ENCODE measurements at regions not wholly inside any gene's neighbourhood (a gene's known extent, or its start where the extent isn't known, plus 50 kb on each side); places are given as distances from the start of the nearest gene placed in this dataset.

DNA sequence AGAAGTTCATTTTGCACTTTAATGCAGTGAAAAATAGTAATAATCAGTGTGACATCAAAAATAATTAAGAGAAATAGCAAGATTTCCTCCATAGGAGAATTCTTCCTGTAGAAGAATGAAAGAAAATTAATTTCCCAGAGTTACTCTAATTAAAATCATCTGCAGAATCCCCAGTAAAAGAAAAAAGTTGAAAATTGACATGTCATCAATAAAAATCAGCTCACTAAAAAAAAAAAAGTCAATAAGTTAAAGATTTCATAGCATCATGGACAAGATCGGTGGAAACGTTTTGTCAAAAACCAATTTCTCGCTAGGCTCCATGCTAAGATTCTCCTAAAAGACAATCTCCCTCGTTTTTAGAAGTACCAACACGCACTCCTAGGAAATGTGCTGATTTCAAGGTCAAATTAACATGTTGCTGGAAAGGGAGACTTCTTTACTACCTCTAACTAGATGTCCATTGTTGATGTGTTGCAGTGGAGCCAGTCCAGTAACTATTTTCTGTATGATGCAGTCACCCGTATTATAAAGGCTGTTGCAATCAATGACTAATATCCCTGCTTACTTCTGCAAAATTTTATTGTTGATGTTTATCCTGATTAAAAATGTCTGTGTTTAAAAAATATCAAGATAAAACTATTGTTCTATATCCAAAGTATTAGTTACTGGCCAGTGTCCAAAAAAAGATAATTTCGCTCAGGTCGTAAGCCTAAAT lies 591.9 kb upstream of the MGMT start:
- ATAC-seq (no peak), DNase-seq (no peak)

DNA sequence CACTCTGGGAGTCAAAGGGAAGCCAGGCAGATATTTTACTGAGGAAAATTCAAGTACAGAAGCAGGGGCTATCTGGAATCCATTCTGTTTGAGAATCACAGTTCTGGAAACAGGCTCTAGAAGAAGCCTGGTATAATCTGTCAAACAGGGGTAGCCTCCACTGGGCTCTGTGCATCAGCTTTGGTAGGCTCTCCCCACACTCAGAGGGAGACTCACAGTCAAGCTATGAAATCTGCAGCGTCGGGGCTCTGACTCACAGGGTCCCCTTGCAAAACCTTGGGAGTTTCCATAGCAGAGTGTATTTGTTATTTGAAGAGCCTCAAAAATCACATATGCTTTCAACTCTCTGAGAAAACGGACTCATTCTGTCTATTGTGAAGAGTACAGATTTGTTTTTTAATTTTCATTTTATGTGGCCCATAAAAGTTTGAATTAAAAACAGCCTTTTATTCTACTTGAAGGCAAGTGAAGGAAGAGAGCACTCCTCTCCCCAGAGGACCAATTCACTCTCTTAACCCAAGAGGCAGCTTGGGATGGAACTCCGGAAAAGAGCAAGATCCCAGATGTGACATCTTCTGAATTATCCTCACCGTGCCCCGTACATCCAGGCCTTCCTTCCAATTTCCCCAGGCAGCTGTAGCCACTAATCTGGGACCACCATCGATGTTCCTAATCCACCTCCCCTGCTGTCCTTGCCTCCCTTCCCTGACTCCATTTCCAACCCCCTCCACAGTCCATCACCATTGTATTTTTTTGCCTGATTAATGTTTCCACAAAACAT lies 590.9 kb upstream of the MGMT start:
- ATAC-seq (peak; percentile 83 to 91), DNase-seq (peak in 2 of 3 donors; percentile 67 to 68)
- H3K9me3 ChIP-seq (ENCODE audit: control insufficient read depth, low read length), result no peaks in the 10 kb centered on the region
- no peak overlapping the region for H3K4me3 ChIP-seq (ENCODE audit: low read length)
- H3K27ac ChIP-seq (ENCODE audit: low read length), result peak overlapping the region; percentile 30
- intact Hi-C loops (cut with DNase I), result no loop called here
- no peaks in the 10 kb centered on the region for H3K4me1 ChIP-seq (ENCODE audit: control insufficient read depth, insufficient read depth, low read length)
- H3K27me3 ChIP-seq (ENCODE audit: control insufficient read depth, insufficient read depth), result no peaks in the 10 kb centered on the region
- WGBS, result 65% methylated on average over 7 of the region's 7 CpGs

More for the DNA sequence above, 591.9 kb upstream of the MGMT start:
- no peak overlapping the region for H3K27ac ChIP-seq (ENCODE audit: low read length)
- no peaks in the 10 kb centered on the region for H3K27me3 ChIP-seq (ENCODE audit: control insufficient read depth, insufficient read depth)
- no peaks in the 10 kb centered on the region for H3K4me1 ChIP-seq (ENCODE audit: control insufficient read depth, insufficient read depth, low read length)
- no peaks in the 10 kb centered on the region for H3K9me3 ChIP-seq (ENCODE audit: control insufficient read depth, low read length)
- WGBS, result 83% methylated on average over 8 of the region's 8 CpGs
- intact Hi-C loops (cut with DNase I), result no loop called here
- H3K4me3 ChIP-seq (ENCODE audit: low read length), result no peak overlapping the region

DNA sequence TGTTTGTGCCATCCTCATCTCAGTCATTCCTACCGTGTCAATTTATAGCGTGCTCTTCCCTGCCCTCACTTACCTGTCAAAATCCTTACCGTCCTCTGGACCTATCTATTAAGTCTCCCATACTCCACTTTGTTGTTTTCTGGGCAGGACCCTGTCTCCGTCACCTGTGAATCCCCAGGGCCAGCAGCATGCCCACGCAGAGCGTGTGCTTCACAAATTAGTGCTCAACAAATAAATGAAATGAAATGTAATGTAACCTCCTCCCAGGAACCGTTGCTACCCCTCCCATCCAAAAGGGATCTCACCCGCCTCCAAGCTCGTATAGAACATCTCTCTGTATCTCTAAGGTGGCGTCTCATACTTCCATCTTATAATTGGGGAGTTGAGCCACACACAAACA lies 589.9 kb upstream of the MGMT start:
- ATAC-seq (no peak), DNase-seq (no peak)
- Histone ChIP-seq H3K27me3 (ENCODE audit: control insufficient read depth, insufficient read depth) (no peaks in the 10 kb centered on the region), H3K27ac (ENCODE audit: low read length) (no peak overlapping the region), H3K4me3 (ENCODE audit: low read length) (no peak overlapping the region), H3K9me3 (ENCODE audit: control insufficient read depth, low read length) (no peaks in the 10 kb centered on the region), H3K4me1 (ENCODE audit: control insufficient read depth, insufficient read depth, low read length) (no peaks in the 10 kb centered on the region)
- intact Hi-C loops (cut with DNase I), result no loop called here
- WGBS, result 85% methylated on average over 10 of the region's 10 CpGs

- H3K27me3 ChIP-seq (ENCODE audit: control insufficient read depth, insufficient read depth), result no peaks in the 10 kb centered on the region
- no peak for ATAC-seq
- H3K4me1 ChIP-seq (ENCODE audit: control insufficient read depth, insufficient read depth, low read length), result no peaks in the 10 kb centered on the region
- no peak overlapping the region for H3K4me3 ChIP-seq (ENCODE audit: low read length)
- intact Hi-C loops (cut with DNase I), result no loop called here
- H3K27ac ChIP-seq (ENCODE audit: low read length), result no peak overlapping the region
- no peak for DNase-seq
- WGBS, result 95% methylated on average over 7 of the region's 7 CpGs
- H3K9me3 ChIP-seq (ENCODE audit: control insufficient read depth, low read length), result no peaks in the 10 kb centered on the region
These were observed 589.1 kb upstream of the MGMT start for GRCh38 chr10:128877936-128878335.

- ATAC-seq (no peak), DNase-seq (no peak)
- H3K4me3 ChIP-seq (ENCODE audit: low read length), result no peak overlapping the region
- 65% methylated on average over 3 of the region's 3 CpGs for WGBS
- no peaks in the 10 kb centered on the region for H3K9me3 ChIP-seq (ENCODE audit: control insufficient read depth, low read length)
- H3K27ac ChIP-seq (ENCODE audit: low read length), result no peak overlapping the region
- H3K27me3 ChIP-seq (ENCODE audit: control insufficient read depth, insufficient read depth), result no peaks in the 10 kb centered on the region
- intact Hi-C loops (cut with DNase I), result no loop called here
- no peaks in the 10 kb centered on the region for H3K4me1 ChIP-seq (ENCODE audit: control insufficient read depth, insufficient read depth, low read length)
These were observed 588.0 kb upstream of the MGMT start for GRCh38 chr10:128879030-128879429.

DNA sequence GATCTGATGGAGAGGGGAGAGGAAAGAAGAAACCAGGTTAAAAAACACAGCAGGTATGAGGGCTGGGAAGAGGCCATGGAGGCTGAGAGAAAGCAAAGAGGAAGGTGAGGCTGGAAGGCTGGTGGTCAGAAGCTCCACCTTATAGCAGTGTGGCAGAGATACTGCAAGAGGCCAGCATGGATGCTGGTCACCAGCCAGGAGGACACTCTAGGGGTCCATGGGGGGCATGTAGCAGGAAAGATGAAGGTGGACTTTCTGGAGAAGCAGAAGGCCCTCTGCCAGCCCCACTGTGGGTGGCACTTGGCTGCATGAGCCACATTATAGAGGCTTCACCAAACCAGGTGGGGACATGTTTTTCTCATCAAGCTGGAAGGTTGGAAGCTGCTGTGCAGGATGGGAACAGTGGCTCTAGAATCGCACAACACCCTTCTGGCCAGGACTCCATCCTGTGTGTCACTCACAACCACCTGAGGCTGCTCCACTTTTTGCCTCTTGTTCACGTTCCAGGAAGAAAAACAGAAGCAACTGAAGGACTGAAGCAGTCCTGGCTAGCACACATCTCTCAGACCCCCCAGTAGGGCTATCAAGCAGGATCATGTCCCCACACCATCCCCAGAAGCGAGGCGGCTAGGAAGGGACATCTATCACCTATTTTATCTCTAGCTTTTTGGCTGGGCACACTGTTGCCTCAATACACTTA lies 587.5 kb upstream of the MGMT start:
- DNase-seq (no peak), ATAC-seq (no peak)
- no peaks in the 10 kb centered on the region for H3K9me3 ChIP-seq (ENCODE audit: control insufficient read depth, low read length)
- intact Hi-C loops (cut with DNase I), result no loop called here
- H3K27ac ChIP-seq (ENCODE audit: low read length), result no peak overlapping the region
- WGBS, result 74% methylated on average over 4 of the region's 4 CpGs
- H3K4me1 ChIP-seq (ENCODE audit: control insufficient read depth, insufficient read depth, low read length), result no peaks in the 10 kb centered on the region
- no peak overlapping the region for H3K4me3 ChIP-seq (ENCODE audit: low read length)
- H3K27me3 ChIP-seq (ENCODE audit: control insufficient read depth, insufficient read depth), result no peaks in the 10 kb centered on the region

GRCh38 chr10:128880159-128880725 lies 586.8 kb upstream of the MGMT start:
- Histone ChIP-seq H3K27me3 (ENCODE audit: control insufficient read depth, insufficient read depth) (no peaks in the 10 kb centered on the region), H3K27ac (ENCODE audit: low read length) (no peak overlapping the region), H3K9me3 (ENCODE audit: control insufficient read depth, low read length) (no peaks in the 10 kb centered on the region), H3K4me3 (ENCODE audit: low read length) (no peak overlapping the region), H3K4me1 (ENCODE audit: control insufficient read depth, insufficient read depth, low read length) (no peaks in the 10 kb centered on the region)
- intact Hi-C loops (cut with DNase I), result no loop called here
- WGBS, result 77% methylated on average over 4 of the region's 4 CpGs
- DNase-seq, result no peak
- no peak for ATAC-seq

GRCh38 chr10:128881086-128881485 lies 586.0 kb upstream of the MGMT start:
- ATAC-seq (no peak), DNase-seq (no peak)
- intact Hi-C loops (cut with DNase I), result no loop called here
- WGBS, result 94% methylated on average over 3 of the region's 3 CpGs
- H3K27me3 ChIP-seq (ENCODE audit: control insufficient read depth, insufficient read depth), result no peaks in the 10 kb centered on the region
- H3K4me3 ChIP-seq (ENCODE audit: low read length), result no peak overlapping the region
- H3K9me3 ChIP-seq (ENCODE audit: control insufficient read depth, low read length), result no peaks in the 10 kb centered on the region
- no peak overlapping the region for H3K27ac ChIP-seq (ENCODE audit: low read length)
- no peaks in the 10 kb centered on the region for H3K4me1 ChIP-seq (ENCODE audit: control insufficient read depth, insufficient read depth, low read length)

- H3K4me1 ChIP-seq (ENCODE audit: control insufficient read depth, insufficient read depth, low read length), result no peaks in the 10 kb centered on the region
- intact Hi-C loops (cut with DNase I), result no loop called here
- H3K27me3 ChIP-seq (ENCODE audit: control insufficient read depth, insufficient read depth), result no peaks in the 10 kb centered on the region
- H3K9me3 ChIP-seq (ENCODE audit: control insufficient read depth, low read length), result no peaks in the 10 kb centered on the region
- DNase-seq (no peak), ATAC-seq (no peak)
- H3K4me3 ChIP-seq (ENCODE audit: low read length), result no peak overlapping the region
- 87% methylated on average over 13 of the region's 13 CpGs for WGBS
- no peak overlapping the region for H3K27ac ChIP-seq (ENCODE audit: low read length)
These were observed 583.6 kb upstream of the MGMT start for GRCh38 chr10:128883231-128884032.

- no peaks in the 10 kb centered on the region for H3K4me1 ChIP-seq (ENCODE audit: control insufficient read depth, insufficient read depth, low read length)
- WGBS, result 84% methylated on average over 7 of the region's 7 CpGs
- no peaks in the 10 kb centered on the region for H3K9me3 ChIP-seq (ENCODE audit: control insufficient read depth, low read length)
- no peaks in the 10 kb centered on the region for H3K27me3 ChIP-seq (ENCODE audit: control insufficient read depth, insufficient read depth)
- H3K4me3 ChIP-seq (ENCODE audit: low read length), result no peak overlapping the region
- DNase-seq, result no peak
- intact Hi-C loops (cut with DNase I), result no loop called here
- no peak for ATAC-seq
- H3K27ac ChIP-seq (ENCODE audit: low read length), result no peak overlapping the region
These were observed 583.0 kb upstream of the MGMT start for GRCh38 chr10:128884033-128884425.
